H1 (cell line): ENCODE measurements at regions not wholly inside any gene's neighbourhood (a gene's known extent, or its start where the extent isn't known, plus 50 kb on each side); places are given as distances from the start of the nearest gene placed in this dataset.

Experiments used
- CHD2 ChIP-seq: IDR thresholded peaks from 2 replicates; pipeline ENCODE4 v1.6.1; 2012; ENCODE audit warnings: low read length, improper control_type of control experiment
- HDAC6 ChIP-seq: IDR thresholded peaks from one replicate; pipeline ENCODE4 v1.7.1; 2012; ENCODE audit warnings: low read depth, mild to moderate bottlenecking, inconsistent platforms, low read length, moderate library complexity
- POLR2A ChIP-seq, 2 experiments: IDR thresholded peaks; 1 replicate in 1 of 2; 2 replicates in 1 of 2; pipeline ENCODE4 v1.6.1; 2011; ENCODE audit warnings: low read depth in 2 of 2, low read length in 2 of 2, mild to moderate bottlenecking in 2 of 2; ENCODE audit errors: control extremely low read depth in 1 of 2
- POLR2AphosphoS5 ChIP-seq: IDR thresholded peaks from 2 replicates; pipeline ENCODE4 v1.6.1; 2011; ENCODE audit warnings: low read depth, low read length
- SP1 ChIP-seq: IDR thresholded peaks from 2 replicates; pipeline ENCODE4 v1.6.1; 2011; ENCODE audit warnings: low read depth, low read length
- TAF1 ChIP-seq: IDR thresholded peaks from 2 replicates; pipeline ENCODE4 v1.6.1; 2011; ENCODE audit warnings: mild to moderate bottlenecking, low read depth, low read length
- TF ChIP-seq, protein P1 (sequence below), 3 experiments: IDR thresholded peaks; 1 replicate in 2 of 3; 2 replicates in 1 of 3; pipeline versions ENCODE4 v1.5.1 to v1.6.1; 2011; ENCODE audit warnings: low read length in 3 of 3, mild to moderate bottlenecking in 3 of 3, inconsistent platforms in 2 of 3, low read depth in 1 of 3, moderate library complexity in 1 of 3; ENCODE audit not compliant: insufficient read depth in 1 of 3; ENCODE audit errors: control extremely low read depth in 1 of 3

DNA sequence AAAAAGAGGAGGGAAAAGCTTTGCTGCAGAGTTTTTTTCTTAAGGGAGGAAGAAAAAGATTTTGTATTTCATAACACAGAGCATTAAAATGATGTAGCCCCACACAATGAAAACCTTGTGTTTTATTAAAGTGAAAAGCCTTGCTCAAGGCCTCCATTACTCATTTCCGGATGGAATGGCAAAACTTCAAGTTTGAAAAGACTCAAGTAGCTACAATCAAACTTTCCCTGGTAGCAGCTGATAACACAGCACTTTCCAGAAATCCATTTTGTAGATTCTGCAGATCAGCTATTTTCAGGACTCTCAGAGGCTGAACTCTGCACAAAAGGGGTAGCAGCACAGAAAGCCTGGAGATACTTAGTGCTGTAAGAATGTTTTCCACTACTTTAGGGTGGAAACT is 374.8 kb downstream of the NFIB start:
- TF ChIP-seq, protein P1, sequence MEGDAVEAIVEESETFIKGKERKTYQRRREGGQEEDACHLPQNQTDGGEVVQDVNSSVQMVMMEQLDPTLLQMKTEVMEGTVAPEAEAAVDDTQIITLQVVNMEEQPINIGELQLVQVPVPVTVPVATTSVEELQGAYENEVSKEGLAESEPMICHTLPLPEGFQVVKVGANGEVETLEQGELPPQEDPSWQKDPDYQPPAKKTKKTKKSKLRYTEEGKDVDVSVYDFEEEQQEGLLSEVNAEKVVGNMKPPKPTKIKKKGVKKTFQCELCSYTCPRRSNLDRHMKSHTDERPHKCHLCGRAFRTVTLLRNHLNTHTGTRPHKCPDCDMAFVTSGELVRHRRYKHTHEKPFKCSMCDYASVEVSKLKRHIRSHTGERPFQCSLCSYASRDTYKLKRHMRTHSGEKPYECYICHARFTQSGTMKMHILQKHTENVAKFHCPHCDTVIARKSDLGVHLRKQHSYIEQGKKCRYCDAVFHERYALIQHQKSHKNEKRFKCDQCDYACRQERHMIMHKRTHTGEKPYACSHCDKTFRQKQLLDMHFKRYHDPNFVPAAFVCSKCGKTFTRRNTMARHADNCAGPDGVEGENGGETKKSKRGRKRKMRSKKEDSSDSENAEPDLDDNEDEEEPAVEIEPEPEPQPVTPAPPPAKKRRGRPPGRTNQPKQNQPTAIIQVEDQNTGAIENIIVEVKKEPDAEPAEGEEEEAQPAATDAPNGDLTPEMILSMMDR (IDR thresholded peaks at IDR 0.05; ENCODE audit: control extremely low read depth in 1 of 3, insufficient read depth in 1 of 3, low read depth in 1 of 3, low read length in 3 of 3): no peak
- no peak for TF ChIP-seq POLR2A (IDR thresholded peaks at IDR 0.05; ENCODE audit: control extremely low read depth in 1 of 2, low read depth in 2 of 2, low read length in 2 of 2)
- TF ChIP-seq HDAC6: no peak
- no peak for TF ChIP-seq POLR2AphosphoS5
- TF ChIP-seq TAF1: no peak
- no peak for TF ChIP-seq CHD2
- TF ChIP-seq SP1: no peak
